Prostate gland (tissue), 2 donors: ENCODE measurements at regions not wholly inside any gene's neighbourhood (a gene's known extent, or its start where the extent isn't known, plus 50 kb on each side); places are given as distances from the start of the nearest gene placed in this dataset.

Source experiments
- POLR2A ChIP-seq: fragments of 450-650 bp; IDR thresholded peaks from one replicate; pipeline ENCODE4 v1.6.1; 2016; ENCODE audit warnings: antibody characterized with exemption, mild to moderate bottlenecking
- TF ChIP-seq, protein P1 (sequence below), 4 experiments: fragments of 200-600 bp in 2 of 4; fragments of 450-650 bp in 2 of 4; sonication (generic) in 2 of 4; IDR thresholded peaks; 1 replicate in 3 of 4; 2 replicates in 1 of 4; pipeline ENCODE4 v1.5.1; 2016 to 2019; ENCODE audit warnings: antibody characterized with exemption in 4 of 4, mild to moderate bottlenecking in 2 of 4, moderate library complexity in 2 of 4

DNA sequence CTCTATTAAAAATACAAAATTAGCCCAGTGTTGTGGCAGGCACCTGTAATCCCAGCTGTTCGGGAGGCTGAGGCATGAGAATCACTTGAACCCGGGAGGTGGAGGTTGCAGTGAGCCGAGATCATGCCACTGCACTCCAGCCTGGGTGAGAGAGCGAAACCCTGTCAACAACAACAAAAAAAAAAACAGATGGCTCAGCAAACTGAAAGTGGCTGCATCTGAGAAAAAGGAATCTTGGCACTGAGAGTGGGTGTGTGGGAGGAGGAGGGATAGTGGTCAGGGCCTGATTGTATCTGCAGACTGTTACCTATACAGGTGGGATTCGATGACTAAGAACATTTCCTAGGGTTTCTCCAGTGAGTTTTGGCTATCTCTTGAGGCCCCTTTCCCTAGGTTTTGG is 122.2 kb upstream of the BARHL2 start:
- TF ChIP-seq, protein P1, sequence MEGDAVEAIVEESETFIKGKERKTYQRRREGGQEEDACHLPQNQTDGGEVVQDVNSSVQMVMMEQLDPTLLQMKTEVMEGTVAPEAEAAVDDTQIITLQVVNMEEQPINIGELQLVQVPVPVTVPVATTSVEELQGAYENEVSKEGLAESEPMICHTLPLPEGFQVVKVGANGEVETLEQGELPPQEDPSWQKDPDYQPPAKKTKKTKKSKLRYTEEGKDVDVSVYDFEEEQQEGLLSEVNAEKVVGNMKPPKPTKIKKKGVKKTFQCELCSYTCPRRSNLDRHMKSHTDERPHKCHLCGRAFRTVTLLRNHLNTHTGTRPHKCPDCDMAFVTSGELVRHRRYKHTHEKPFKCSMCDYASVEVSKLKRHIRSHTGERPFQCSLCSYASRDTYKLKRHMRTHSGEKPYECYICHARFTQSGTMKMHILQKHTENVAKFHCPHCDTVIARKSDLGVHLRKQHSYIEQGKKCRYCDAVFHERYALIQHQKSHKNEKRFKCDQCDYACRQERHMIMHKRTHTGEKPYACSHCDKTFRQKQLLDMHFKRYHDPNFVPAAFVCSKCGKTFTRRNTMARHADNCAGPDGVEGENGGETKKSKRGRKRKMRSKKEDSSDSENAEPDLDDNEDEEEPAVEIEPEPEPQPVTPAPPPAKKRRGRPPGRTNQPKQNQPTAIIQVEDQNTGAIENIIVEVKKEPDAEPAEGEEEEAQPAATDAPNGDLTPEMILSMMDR (IDR thresholded peaks at IDR 0.05) = no peak
- TF ChIP-seq POLR2A = no peak
